Activated CD8-positive, alpha-beta T cell treated with anti-CD3 and anti-CD28 coated beads for 36 hours (primary cell): ENCODE measurements at regions not wholly inside any gene's neighbourhood (a gene's known extent, or its start where the extent isn't known, plus 50 kb on each side); places are given as distances from the start of the nearest gene placed in this dataset.

Experiments
- ATAC-seq: fragments of 200-7000 bp; cut with Tn5 transposase; one replicate; pipeline ENCODE4 v1.10.0; 2021; ENCODE audit warnings: mild to moderate bottlenecking, moderate library complexity
- CTCF ChIA-PET: fragments of 350-600 bp; sonication (Branson Sonifier 250); formaldehyde crosslinking; loops from one replicate; lab custom pipeline; 2021; ENCODE audit warnings: antibody characterized with exemption; lab: Charles Lee
- POLR2A ChIA-PET: fragments of 350-600 bp; sonication (Branson Sonifier 250); formaldehyde crosslinking; loops from one replicate; lab custom pipeline; 2021; ENCODE audit warnings: antibody characterized with exemption; lab: Charles Lee
- DNase-seq: peaks from one replicate; pipeline ENCODE4 v3.0.0-alpha.2; 2020
- H3K27ac Mint-ChIP-seq: one replicate; pipeline ENCODE4 v1.8.0; 2021; ENCODE audit warnings: mild to moderate bottlenecking, mixed read lengths
- H3K27me3 Mint-ChIP-seq: one replicate; pipeline ENCODE4 v1.8.0; 2021; ENCODE audit warnings: mixed read lengths
- H3K36me3 Mint-ChIP-seq: one replicate; pipeline ENCODE4 v1.8.0; 2021; ENCODE audit warnings: low read depth, mixed read lengths
- H3K4me1 Mint-ChIP-seq: one replicate; pipeline ENCODE4 v1.8.0; 2021; ENCODE audit warnings: low read depth, mixed read lengths
- H3K4me3 Mint-ChIP-seq: one replicate; pipeline ENCODE4 v1.8.0; 2021; ENCODE audit warnings: mild to moderate bottlenecking, moderate library complexity, mixed read lengths
- H3K9me3 Mint-ChIP-seq: one replicate; pipeline ENCODE4 v1.8.0; 2021; ENCODE audit warnings: mixed read lengths
- CTCF ChIP-seq: fragments of 200-600 bp; IDR thresholded peaks from one replicate; pipeline ENCODE4 v1.8.0; 2022; ENCODE audit warnings: antibody characterized with exemption, mild to moderate bottlenecking
- intact Hi-C: fragments of 100-400 bp; cut with micrococcal nuclease; formaldehyde crosslinking; loops from one replicate; pipeline ENCODE4 v1.10.0; 2022

GRCh38 chr15:45958924-45959323, 324.1 kb downstream of the SQOR start:
- Mint-ChIP-seq H3K36me3 (no peaks in the 10 kb centered on the region), H3K27ac (no peak overlapping the region), H3K4me1 (no peaks in the 10 kb centered on the region), H3K4me3 (no peak overlapping the region), H3K27me3 (no peaks in the 10 kb centered on the region), H3K9me3 (peaks cover 18% of the 10 kb centered on the region)
- intact Hi-C loops: no loop called here
- ChIA-PET POLR2A (no interaction called here), CTCF (no interaction called here)
- no peak for TF ChIP-seq CTCF
- DNase-seq: no peak
- no peak for ATAC-seq

GRCh38 chr15:45962733-45963132, 327.9 kb downstream of the SQOR start:
- intact Hi-C loops: no loop called here
- Mint-ChIP-seq H3K27ac (no peak overlapping the region), H3K9me3 (peaks cover 20% of the 10 kb centered on the region), H3K4me3 (no peak overlapping the region), H3K27me3 (no peaks in the 10 kb centered on the region), H3K36me3 (no peaks in the 10 kb centered on the region), H3K4me1 (no peaks in the 10 kb centered on the region)
- DNase-seq (no peak), ATAC-seq (no peak)
- no peak for TF ChIP-seq CTCF
- ChIA-PET POLR2A (no interaction called here), CTCF (no interaction called here)

GRCh38 chr15:45970542-45970941, 335.7 kb downstream of the SQOR start:
- CTCF ChIA-PET: no interaction called here
- POLR2A ChIA-PET: no interaction called here
- H3K4me3 Mint-ChIP-seq: no peak overlapping the region
- intact Hi-C loops: no loop called here
- ATAC-seq (no peak), DNase-seq (no peak)
- H3K27me3 Mint-ChIP-seq: no peaks in the 10 kb centered on the region
- no peaks in the 10 kb centered on the region for H3K4me1 Mint-ChIP-seq
- peaks cover 2% of the 10 kb centered on the region for H3K9me3 Mint-ChIP-seq
- no peaks in the 10 kb centered on the region for H3K36me3 Mint-ChIP-seq
- TF ChIP-seq CTCF: peak; percentile 72
- H3K27ac Mint-ChIP-seq: no peak overlapping the region

GRCh38 chr15:45980366-45980765, 345.5 kb downstream of the SQOR start:
- H3K4me3 Mint-ChIP-seq: no peak overlapping the region
- H3K9me3 Mint-ChIP-seq: peaks cover 1% of the 10 kb centered on the region
- intact Hi-C loops: no loop called here
- DNase-seq (no peak), ATAC-seq (no peak)
- no peak overlapping the region for H3K27ac Mint-ChIP-seq
- H3K27me3 Mint-ChIP-seq: no peaks in the 10 kb centered on the region
- TF ChIP-seq CTCF: no peak
- ChIA-PET POLR2A (interaction anchor here (0.6 kb wide), 1 partner anchor 328 kb away, joined by 3 read pairs; no protein-coding TSS in a partner anchor), CTCF (no interaction called here)
- H3K4me1 Mint-ChIP-seq: no peaks in the 10 kb centered on the region
- H3K36me3 Mint-ChIP-seq: no peaks in the 10 kb centered on the region

- no peak overlapping the region for H3K27ac Mint-ChIP-seq
- no peaks in the 10 kb centered on the region for H3K36me3 Mint-ChIP-seq
These were observed 346.8 kb downstream of the SQOR start for GRCh38 chr15:45981625-45982024.

More at GRCh38 chr15:45981625-45982024, 346.8 kb downstream of the SQOR start:
- no peak overlapping the region for H3K4me3 Mint-ChIP-seq
- DNase-seq: no peak
- TF ChIP-seq CTCF: no peak
- CTCF ChIA-PET: no interaction called here
- no peaks in the 10 kb centered on the region for H3K27me3 Mint-ChIP-seq
- intact Hi-C loops: no loop called here
- POLR2A ChIA-PET: no interaction called here
- no peaks in the 10 kb centered on the region for H3K4me1 Mint-ChIP-seq
- no peak for ATAC-seq
- H3K9me3 Mint-ChIP-seq: peaks cover 1% of the 10 kb centered on the region
